SU-DHL-6 (cell line): ENCODE measurements at regions not wholly inside any gene's neighbourhood (a gene's known extent, or its start where the extent isn't known, plus 50 kb on each side); places are given as distances from the start of the nearest gene placed in this dataset.

Source experiments
- H2AFZ ChIP-seq: fragments of 200-600 bp; sonication (generic); 2 replicates; pipeline ENCODE4 v1.6.1; 2014; ENCODE audit warnings: low read depth, mild to moderate bottlenecking, moderate library complexity, mixed read lengths, antibody characterized with exemption, low read length; ENCODE audit not compliant: severe bottlenecking
- H3F3A ChIP-seq: fragments of 200-600 bp; shearing (Covaris generic); 2 replicates; pipeline ENCODE4 v1.6.0; 2016; ENCODE audit warnings: antibody characterized with exemption, mild to moderate bottlenecking; ENCODE audit not compliant: insufficient read depth
- H3K27ac ChIP-seq: fragments of 200-600 bp; sonication (generic); 2 replicates; pipeline ENCODE4 v1.5.1; 2016; ENCODE audit warnings: low read depth, mild to moderate bottlenecking, low read length, moderate library complexity, mixed read lengths
- H3K27me3 ChIP-seq: fragments of 200-600 bp; sonication (generic), shearing (Covaris generic); 2 replicates; pipeline ENCODE4 v1.6.0; 2014; ENCODE audit warnings: mild to moderate bottlenecking, low read length
- H3K36me3 ChIP-seq: fragments of 200-600 bp; sonication (generic); 2 replicates; pipeline ENCODE4 v1.6.1; 2014; ENCODE audit warnings: mild to moderate bottlenecking, low read length, mixed read lengths
- H3K4me2 ChIP-seq: fragments of 300-600, 200-600 bp; shearing (Covaris generic), sonication (generic); 2 replicates; pipeline ENCODE4 v1.6.0; 2014; ENCODE audit warnings: low read length, low read depth, mild to moderate bottlenecking; ENCODE audit not compliant: poor library complexity, severe bottlenecking
- H3K4me3 ChIP-seq: fragments of 200-600 bp; sonication (generic); 2 replicates; pipeline ENCODE4 v1.5.1; 2014; ENCODE audit warnings: antibody characterized with exemption, low read length, mild to moderate bottlenecking, mixed read lengths; ENCODE audit not compliant: insufficient read depth, poor library complexity, severe bottlenecking
- H3K79me2 ChIP-seq: fragments of 200-600 bp; sonication (generic); 2 replicates; pipeline ENCODE4 v1.6.1; 2014; ENCODE audit warnings: mild to moderate bottlenecking, low read length, moderate library complexity; ENCODE audit not compliant: insufficient read depth
- H3K9ac ChIP-seq: fragments of 200-600 bp; sonication (generic); 2 replicates; pipeline ENCODE4 v1.7.0; 2014; ENCODE audit warnings: mild to moderate bottlenecking, low read length
- H3K9me2 ChIP-seq: fragments of 200-600 bp; sonication (generic); replicated peaks from 2 replicates; pipeline ENCODE4 v1.6.1; 2014; ENCODE audit warnings: low read length; ENCODE audit not compliant: insufficient read depth
- H3K9me3 ChIP-seq: fragments of 200-600 bp; sonication (generic); 2 replicates; pipeline ENCODE4 v1.6.1; 2014; ENCODE audit warnings: low read length, mixed read lengths; ENCODE audit not compliant: insufficient read depth
- H4K20me1 ChIP-seq: fragments of 200-600 bp; sonication (generic); 2 replicates; pipeline ENCODE4 v1.6.1; 2014; ENCODE audit warnings: low read depth, mild to moderate bottlenecking, antibody characterized with exemption, low read length, moderate library complexity, mixed read lengths
- EZH2phosphoT487 ChIP-seq: fragments of 200-600 bp; sonication (generic), shearing (Covaris generic); conservative IDR thresholded peaks from 2 replicates; pipeline ENCODE4 v1.6.1; 2018; ENCODE audit warnings: mild to moderate bottlenecking, antibody characterized with exemption, low read length, moderate library complexity, mixed read lengths
- TF ChIP-seq, protein P1 (sequence below): fragments of 200-600 bp; sonication (generic); IDR thresholded peaks from one replicate; pipeline ENCODE4 v1.5.1; 2017; ENCODE audit warnings: antibody characterized with exemption, mild to moderate bottlenecking, low read length, moderate library complexity; ENCODE audit not compliant: insufficient read depth, poor library complexity, severe bottlenecking

DNA sequence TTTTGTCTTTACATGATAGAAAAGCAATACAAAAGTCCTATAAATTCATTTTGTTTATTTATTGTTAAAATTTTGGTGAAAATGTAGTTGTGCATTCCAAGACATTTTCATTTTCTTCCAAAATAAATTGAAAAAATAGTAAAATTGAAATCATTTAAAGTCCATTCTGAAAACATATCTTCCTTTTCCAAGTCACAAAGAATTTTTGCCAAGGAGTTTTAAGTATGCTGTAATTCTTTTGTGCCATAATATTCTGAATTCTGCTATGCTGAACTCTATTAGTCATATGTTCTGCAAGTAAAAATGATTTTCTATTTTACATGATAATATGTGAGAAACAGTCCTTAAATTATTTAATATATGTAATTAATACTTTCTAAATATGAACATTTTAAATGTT, 879.6 kb upstream of the SLC10A2 start:
- no peaks in the 10 kb centered on the region for H3K9me3 ChIP-seq
- H3K4me3 ChIP-seq = no peak overlapping the region

DNA sequence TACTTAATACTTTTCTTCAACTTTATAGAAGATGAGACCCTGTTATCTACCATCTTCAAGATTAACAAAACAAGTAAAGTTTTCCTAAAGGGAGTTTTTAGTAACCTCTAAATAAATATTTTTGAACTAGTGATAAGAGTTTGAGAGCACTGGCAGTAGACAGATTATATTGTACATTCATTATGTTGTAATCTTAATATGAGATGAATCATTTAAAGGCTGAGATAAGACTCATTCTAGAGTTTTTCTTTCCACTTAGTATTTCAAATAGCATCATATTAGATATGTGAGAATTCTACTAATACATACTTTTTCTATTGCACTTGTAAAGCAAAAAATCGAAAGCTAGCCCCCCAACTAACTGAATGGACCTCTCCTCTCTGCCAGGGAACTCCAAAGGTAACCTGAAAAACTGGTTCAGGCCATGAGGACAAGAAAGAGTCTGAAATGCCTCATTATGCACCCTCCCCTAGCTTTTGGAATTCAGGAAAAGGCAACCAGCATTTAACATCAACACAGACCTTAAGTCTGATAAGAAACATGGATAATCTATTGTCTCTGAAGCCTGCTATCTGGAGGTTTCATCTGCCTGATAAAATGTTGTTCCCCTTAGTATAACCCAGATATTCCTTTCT, 875.4 kb upstream of the SLC10A2 start:
- H3K9me3 ChIP-seq = no peaks in the 10 kb centered on the region

More for the DNA sequence above, 879.6 kb upstream of the SLC10A2 start:
- Histone ChIP-seq H3K9me2 (no peaks in the 10 kb centered on the region), H3K27me3 (no peaks in the 10 kb centered on the region), H4K20me1 (no peaks in the 10 kb centered on the region), H3K36me3 (no peaks in the 10 kb centered on the region), H3K4me2 (no peak overlapping the region), H3K9ac (no peak overlapping the region), H3F3A (no peaks in the 10 kb centered on the region), H2AFZ (no peak overlapping the region), H3K27ac (no peak overlapping the region), H3K79me2 (no peaks in the 10 kb centered on the region)
- TF ChIP-seq, protein P1, sequence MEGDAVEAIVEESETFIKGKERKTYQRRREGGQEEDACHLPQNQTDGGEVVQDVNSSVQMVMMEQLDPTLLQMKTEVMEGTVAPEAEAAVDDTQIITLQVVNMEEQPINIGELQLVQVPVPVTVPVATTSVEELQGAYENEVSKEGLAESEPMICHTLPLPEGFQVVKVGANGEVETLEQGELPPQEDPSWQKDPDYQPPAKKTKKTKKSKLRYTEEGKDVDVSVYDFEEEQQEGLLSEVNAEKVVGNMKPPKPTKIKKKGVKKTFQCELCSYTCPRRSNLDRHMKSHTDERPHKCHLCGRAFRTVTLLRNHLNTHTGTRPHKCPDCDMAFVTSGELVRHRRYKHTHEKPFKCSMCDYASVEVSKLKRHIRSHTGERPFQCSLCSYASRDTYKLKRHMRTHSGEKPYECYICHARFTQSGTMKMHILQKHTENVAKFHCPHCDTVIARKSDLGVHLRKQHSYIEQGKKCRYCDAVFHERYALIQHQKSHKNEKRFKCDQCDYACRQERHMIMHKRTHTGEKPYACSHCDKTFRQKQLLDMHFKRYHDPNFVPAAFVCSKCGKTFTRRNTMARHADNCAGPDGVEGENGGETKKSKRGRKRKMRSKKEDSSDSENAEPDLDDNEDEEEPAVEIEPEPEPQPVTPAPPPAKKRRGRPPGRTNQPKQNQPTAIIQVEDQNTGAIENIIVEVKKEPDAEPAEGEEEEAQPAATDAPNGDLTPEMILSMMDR = no peak
- TF ChIP-seq EZH2phosphoT487 = no peak

DNA sequence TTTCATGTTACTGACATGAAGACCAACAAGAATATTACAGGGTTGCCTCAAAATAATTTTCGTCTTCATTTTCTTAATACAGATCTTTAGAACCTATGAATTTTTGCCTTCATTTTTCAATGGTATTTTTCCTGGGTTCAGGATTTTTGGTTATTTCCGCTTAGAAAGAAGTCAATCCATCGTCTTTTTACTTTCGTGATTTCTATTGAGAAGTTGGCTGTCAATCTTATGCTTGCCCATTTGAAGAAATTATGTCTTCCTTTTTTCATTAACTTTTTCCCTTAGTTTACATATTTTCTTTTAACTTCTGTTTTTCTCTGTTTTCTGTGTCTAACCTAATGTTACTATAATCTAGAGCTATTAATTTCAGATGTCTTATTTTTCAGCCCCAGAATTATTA, 868.9 kb upstream of the SLC10A2 start:
- no peaks in the 10 kb centered on the region for H3K36me3 ChIP-seq

More for the DNA sequence above, 875.4 kb upstream of the SLC10A2 start:
- H3K79me2 ChIP-seq = no peaks in the 10 kb centered on the region
- no peaks in the 10 kb centered on the region for H3K36me3 ChIP-seq
- H4K20me1 ChIP-seq = no peaks in the 10 kb centered on the region
- H3K27me3 ChIP-seq = no peaks in the 10 kb centered on the region
- H3K27ac ChIP-seq = no peak overlapping the region
- no peak overlapping the region for H3K4me2 ChIP-seq
- no peak overlapping the region for H3K4me3 ChIP-seq
- no peaks in the 10 kb centered on the region for H3K9me2 ChIP-seq
- H3K9ac ChIP-seq = no peak overlapping the region
- TF ChIP-seq, protein P1 = no peak
- TF ChIP-seq EZH2phosphoT487 = no peak
- no peak overlapping the region for H2AFZ ChIP-seq
- H3F3A ChIP-seq = no peaks in the 10 kb centered on the region

More for the DNA sequence above, 868.9 kb upstream of the SLC10A2 start:
- no peaks in the 10 kb centered on the region for H3K9me3 ChIP-seq
- H3K27me3 ChIP-seq = no peaks in the 10 kb centered on the region
- no peak overlapping the region for H3K9ac ChIP-seq
- H4K20me1 ChIP-seq = no peaks in the 10 kb centered on the region
- TF ChIP-seq, protein P1 = no peak
- TF ChIP-seq EZH2phosphoT487 = no peak
- no peak overlapping the region for H2AFZ ChIP-seq
- H3K79me2 ChIP-seq = no peaks in the 10 kb centered on the region
- no peaks in the 10 kb centered on the region for H3K9me2 ChIP-seq
- no peak overlapping the region for H3K27ac ChIP-seq
- H3F3A ChIP-seq = no peaks in the 10 kb centered on the region
- H3K4me2 ChIP-seq = no peak overlapping the region
- no peak overlapping the region for H3K4me3 ChIP-seq
